H9 (cell line): ENCODE measurements at regions not wholly inside any gene's neighbourhood (a gene's known extent, or its start where the extent isn't known, plus 50 kb on each side); places are given as distances from the start of the nearest gene placed in this dataset.

Experiments
- DNase-seq: peaks from one replicate; pipeline ENCODE4 v3.0.0-alpha.2; 2017
- H2AFZ ChIP-seq: one replicate; pipeline ENCODE4 v1.6.1; 2013; ENCODE audit warnings: mild to moderate bottlenecking, low read length, control low read depth, moderate library complexity
- H2AK5ac ChIP-seq: 2 replicates; pipeline ENCODE4 v1.6.1; 2013; ENCODE audit warnings: low read length, control low read depth, mixed read lengths; ENCODE audit not compliant: insufficient read length
- H2BK120ac ChIP-seq: one replicate; pipeline ENCODE4 v1.6.1; 2013; ENCODE audit warnings: low read depth, mild to moderate bottlenecking, low read length, control low read depth, inconsistent platforms; ENCODE audit not compliant: poor library complexity, severe bottlenecking
- H2BK12ac ChIP-seq: 2 replicates; pipeline ENCODE4 v1.6.1; 2013; ENCODE audit warnings: low read length, control low read depth, mixed read lengths, low read depth; ENCODE audit not compliant: insufficient read length
- H2BK15ac ChIP-seq: 2 replicates; pipeline ENCODE4 v1.6.1; 2013; ENCODE audit warnings: low read depth, low read length, control low read depth
- H2BK20ac ChIP-seq: one replicate; pipeline ENCODE4 v1.6.1; 2013; ENCODE audit warnings: low read depth, mild to moderate bottlenecking, low read length, control low read depth, inconsistent platforms; ENCODE audit not compliant: poor library complexity, severe bottlenecking
- H2BK5ac ChIP-seq: 2 replicates; pipeline ENCODE4 v1.6.1; 2013; ENCODE audit warnings: low read length, control low read depth, mixed read lengths; ENCODE audit not compliant: insufficient read length
- H3K14ac ChIP-seq: 2 replicates; pipeline ENCODE4 v1.6.1; 2013; ENCODE audit warnings: low read length, control low read depth; ENCODE audit not compliant: insufficient read depth
- H3K18ac ChIP-seq: 2 replicates; pipeline ENCODE4 v1.6.1; 2013; ENCODE audit warnings: low read depth, mild to moderate bottlenecking, mixed read lengths, low read length, control low read depth; ENCODE audit not compliant: insufficient read length
- H3K23ac ChIP-seq: 2 replicates; pipeline ENCODE4 v1.6.1; 2013; ENCODE audit warnings: low read length, control low read depth, mixed read lengths, low read depth; ENCODE audit not compliant: insufficient read length
- H3K23me2 ChIP-seq: 2 replicates; pipeline ENCODE4 v1.6.1; 2013; ENCODE audit warnings: low read depth, mild to moderate bottlenecking, mixed read lengths, low read length, control low read depth; ENCODE audit not compliant: insufficient read length, poor library complexity, severe bottlenecking
- H3K27ac ChIP-seq: 2 replicates; pipeline ENCODE4 v1.5.1; 2013; ENCODE audit warnings: low read length, control low read depth, mixed read lengths, low read depth; ENCODE audit not compliant: insufficient read length
- H3K27me3 ChIP-seq: 2 replicates; pipeline ENCODE4 v1.6.1; 2013; ENCODE audit warnings: low read length, control low read depth, inconsistent platforms; ENCODE audit not compliant: insufficient read depth
- H3K4ac ChIP-seq: 2 replicates; pipeline ENCODE4 v1.6.1; 2013; ENCODE audit warnings: low read depth, mild to moderate bottlenecking, control low read depth, inconsistent platforms, low read length, moderate library complexity
- H3K4me1 ChIP-seq: 2 replicates; pipeline ENCODE4 v1.6.1; 2013; ENCODE audit warnings: low read length, control low read depth, inconsistent platforms; ENCODE audit not compliant: insufficient read depth
- H3K4me2 ChIP-seq: 2 replicates; pipeline ENCODE4 v1.6.1; 2013; ENCODE audit warnings: low read length, control low read depth, mixed read lengths; ENCODE audit not compliant: insufficient read length, insufficient read depth
- H3K56ac ChIP-seq: 2 replicates; pipeline ENCODE4 v1.6.1; 2013; ENCODE audit warnings: low read depth, mild to moderate bottlenecking, mixed read lengths, low read length, control low read depth; ENCODE audit not compliant: insufficient read length
- H3K79me1 ChIP-seq: 2 replicates; pipeline ENCODE4 v1.6.1; 2013; ENCODE audit warnings: low read depth, mild to moderate bottlenecking, moderate library complexity, low read length, control low read depth, inconsistent platforms; ENCODE audit not compliant: insufficient read depth, poor library complexity, severe bottlenecking
- H3K79me2 ChIP-seq: 2 replicates; pipeline ENCODE4 v1.6.1; 2013; ENCODE audit warnings: low read length, control low read depth, inconsistent platforms; ENCODE audit not compliant: insufficient read depth
- H3K9ac ChIP-seq: 2 replicates; pipeline ENCODE4 v1.6.1; 2013; ENCODE audit warnings: low read length, control low read depth, mixed read lengths; ENCODE audit not compliant: insufficient read length; ENCODE audit errors: extremely low read depth
- H3K9me3 ChIP-seq: one replicate; pipeline ENCODE4 v1.6.1; 2013; ENCODE audit warnings: low read depth, low read length, inconsistent platforms; ENCODE audit not compliant: control insufficient read depth
- H3T11ph ChIP-seq: one replicate; pipeline ENCODE4 v1.6.1; 2013; ENCODE audit warnings: mild to moderate bottlenecking, low read length, control low read depth, inconsistent platforms
- H4K20me1 ChIP-seq: one replicate; pipeline ENCODE4 v1.6.1; 2013; ENCODE audit not compliant: control insufficient read depth, insufficient read length, insufficient read depth
- H4K5ac ChIP-seq: 2 replicates; pipeline ENCODE4 v1.6.1; 2013; ENCODE audit warnings: low read depth, mild to moderate bottlenecking, mixed read lengths, low read length, control low read depth; ENCODE audit not compliant: insufficient read length
- H4K8ac ChIP-seq: replicated peaks from 2 replicates; pipeline ENCODE4 v1.6.1; 2013; ENCODE audit warnings: low read length, control low read depth, mixed read lengths, low read depth; ENCODE audit not compliant: insufficient read length
- H4K91ac ChIP-seq: 2 replicates; pipeline ENCODE4 v1.6.1; 2013; ENCODE audit warnings: low read depth, mild to moderate bottlenecking, moderate library complexity, mixed read lengths, low read length, control low read depth; ENCODE audit not compliant: insufficient read length
- H3K27ac Mint-ChIP-seq, 3 experiments: 2 replicates in 2 of 3; 3 replicates in 1 of 3; pipeline ENCODE4 v1.8.0; 2020 to 2021; ENCODE audit warnings: mixed read lengths in 3 of 3, mild to moderate bottlenecking in 1 of 3, moderate library complexity in 1 of 3
- H3K27me3 Mint-ChIP-seq: 2 replicates; pipeline ENCODE4 v1.8.0; 2021; ENCODE audit warnings: low read depth, mild to moderate bottlenecking, moderate library complexity, mixed read lengths
- H3K36me3 Mint-ChIP-seq, 3 experiments: 2 replicates in 2 of 3; 3 replicates in 1 of 3; pipeline ENCODE4 v1.8.0; 2020 to 2021; ENCODE audit warnings: low read depth in 3 of 3, mixed read lengths in 3 of 3; ENCODE audit not compliant: insufficient read depth in 1 of 3
- H3K4me1 Mint-ChIP-seq, 2 experiments: 2 replicates each; pipeline ENCODE4 v1.8.0; 2020; ENCODE audit warnings: mixed read lengths in 2 of 2
- H3K4me3 Mint-ChIP-seq, 2 experiments: 2 replicates in 1 of 2; 3 replicates in 1 of 2; pipeline ENCODE4 v1.8.0; 2020 to 2021; ENCODE audit warnings: mild to moderate bottlenecking in 2 of 2, mixed read lengths in 2 of 2, moderate library complexity in 1 of 2
- H3K9me3 Mint-ChIP-seq, 2 experiments: 2 replicates in 1 of 2; 3 replicates in 1 of 2; pipeline ENCODE4 v1.8.0; 2020; ENCODE audit warnings: mild to moderate bottlenecking in 2 of 2, mixed read lengths in 2 of 2, moderate library complexity in 1 of 2
- WGBS: extraction: QIAGEN DNeasy Blood & Tissue Kit; methylation state at CpG from one replicate; pipeline ENCODE4 v1.1.7; 2013; ENCODE audit warnings: missing lambda C conversion rate, low lambda C conversion rate, mixed read lengths; ENCODE audit not compliant: insufficient read length; ENCODE audit errors: extremely low coverage; 5-methylcytosine and 5-hydroxymethylcytosine counted together
- TF ChIP-seq, protein P1 (sequence below): fragments of 200-600 bp; sonication (generic); conservative IDR thresholded peaks from 3 replicates; pipeline ENCODE4 v1.8.0; 2021; ENCODE audit warnings: antibody characterized with exemption, mild to moderate bottlenecking

DNA sequence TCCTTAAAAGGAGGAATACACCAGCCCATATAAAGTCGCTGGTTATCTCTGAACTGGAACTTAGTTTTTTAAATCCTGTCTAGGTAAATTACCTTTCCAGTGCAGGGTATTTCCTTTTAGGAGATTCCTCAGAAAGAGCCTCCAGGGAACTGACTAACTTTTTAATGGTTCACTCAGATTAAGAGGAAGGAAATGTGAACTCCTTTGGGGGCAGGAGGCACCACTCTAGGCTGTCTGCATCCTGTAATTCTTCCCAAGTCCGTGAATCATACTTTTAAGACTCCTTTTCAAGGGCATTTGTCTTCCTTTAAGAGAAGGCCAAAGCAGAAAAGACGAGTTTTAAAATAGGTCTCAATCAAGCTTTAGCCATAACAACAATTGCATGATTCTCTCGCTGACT lies 871.2 kb upstream of the NR2F2 start:
- Mint-ChIP-seq H3K4me1 (peaks cover 10% of the 10 kb centered on the region in 2 experiments), H3K27ac (no peak overlapping the region), H3K36me3 (no peaks in the 10 kb centered on the region), H3K4me3 (no peak overlapping the region), H3K9me3 (no peaks in the 10 kb centered on the region), H3K27me3 (no peaks in the 10 kb centered on the region)
- Histone ChIP-seq H3K4ac (no peak overlapping the region), H2BK20ac (no peak overlapping the region), H3K4me1 (peaks cover 3% of the 10 kb centered on the region; the same call in 1 of the 2 replicates), H3K23me2 (no peaks in the 10 kb centered on the region), H3K9ac (no peak overlapping the region), H2AFZ (no peak overlapping the region), H3K4me2 (no peak overlapping the region), H3K79me2 (no peaks in the 10 kb centered on the region), H2BK12ac (no peak overlapping the region), H3K14ac (no peak overlapping the region), H3K27me3 (no peaks in the 10 kb centered on the region), H3K56ac (no peak overlapping the region), H4K5ac (no peak overlapping the region), H3K79me1 (no peaks in the 10 kb centered on the region), H4K8ac (no peak overlapping the region), H3K27ac (no peak overlapping the region), H3K23ac (no peak overlapping the region), H2AK5ac (no peak overlapping the region), H4K20me1 (no peaks in the 10 kb centered on the region), H2BK120ac (no peak overlapping the region), H3K18ac (no peak overlapping the region), H3K9me3 (no peaks in the 10 kb centered on the region), H4K91ac (no peak overlapping the region), H3T11ph (no peak overlapping the region), H2BK15ac (no peak overlapping the region), H2BK5ac (no peak overlapping the region)
- no CpG with 5 or more reads among the region's 4 CpGs for WGBS
- TF ChIP-seq, protein P1, sequence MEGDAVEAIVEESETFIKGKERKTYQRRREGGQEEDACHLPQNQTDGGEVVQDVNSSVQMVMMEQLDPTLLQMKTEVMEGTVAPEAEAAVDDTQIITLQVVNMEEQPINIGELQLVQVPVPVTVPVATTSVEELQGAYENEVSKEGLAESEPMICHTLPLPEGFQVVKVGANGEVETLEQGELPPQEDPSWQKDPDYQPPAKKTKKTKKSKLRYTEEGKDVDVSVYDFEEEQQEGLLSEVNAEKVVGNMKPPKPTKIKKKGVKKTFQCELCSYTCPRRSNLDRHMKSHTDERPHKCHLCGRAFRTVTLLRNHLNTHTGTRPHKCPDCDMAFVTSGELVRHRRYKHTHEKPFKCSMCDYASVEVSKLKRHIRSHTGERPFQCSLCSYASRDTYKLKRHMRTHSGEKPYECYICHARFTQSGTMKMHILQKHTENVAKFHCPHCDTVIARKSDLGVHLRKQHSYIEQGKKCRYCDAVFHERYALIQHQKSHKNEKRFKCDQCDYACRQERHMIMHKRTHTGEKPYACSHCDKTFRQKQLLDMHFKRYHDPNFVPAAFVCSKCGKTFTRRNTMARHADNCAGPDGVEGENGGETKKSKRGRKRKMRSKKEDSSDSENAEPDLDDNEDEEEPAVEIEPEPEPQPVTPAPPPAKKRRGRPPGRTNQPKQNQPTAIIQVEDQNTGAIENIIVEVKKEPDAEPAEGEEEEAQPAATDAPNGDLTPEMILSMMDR = no peak
- DNase-seq = no peak
